Breast epithelium (tissue), 4 donors: ENCODE measurements at regions not wholly inside any gene's neighbourhood (a gene's known extent, or its start where the extent isn't known, plus 50 kb on each side); places are given as distances from the start of the nearest gene placed in this dataset.

Experiments used
- DNase-seq, 2 donors: peaks; one replicate each; pipeline ENCODE4 v3.0.0-alpha.2; 2019; ENCODE audit warnings: low spot score in 2 of 2
- H3K27ac ChIP-seq, 2 donors: fragments of 200-600 bp; sonication (generic) in 1 of 2; one replicate each; pipeline ENCODE4 v1.5.1; 2016 to 2019; ENCODE audit warnings: mild to moderate bottlenecking in 1 of 2
- H3K27me3 ChIP-seq, 2 donors: fragments of 200-600 bp; sonication (generic) in 1 of 2; one replicate each; pipeline versions ENCODE4 v1.5.1 to v1.6.0; 2017 to 2019; ENCODE audit warnings: control low read depth in 1 of 2, mild to moderate bottlenecking in 1 of 2
- H3K36me3 ChIP-seq: fragments of 200-600 bp; one replicate; pipeline ENCODE4 v1.5.1; 2019
- H3K4me1 ChIP-seq, 2 donors: fragments of 200-600 bp; sonication (generic); one replicate each; pipeline ENCODE4 v1.5.1; 2016 to 2019; ENCODE audit warnings: control low read depth in 1 of 2
- H3K4me3 ChIP-seq, 3 donors: fragments of 200-600 bp; sonication (generic); 1 replicate in 2 of 3; 2 replicates in 1 of 3; pipeline ENCODE4 v1.5.1; 2016 to 2019; ENCODE audit warnings: mild to moderate bottlenecking in 3 of 3, moderate library complexity in 2 of 3
- H3K9me3 ChIP-seq, 2 donors: fragments of 200-600 bp; sonication (generic) in 1 of 2; one replicate each; pipeline ENCODE4 v1.5.1; 2016 to 2019; ENCODE audit warnings: control low read depth in 1 of 2
- POLR2A ChIP-seq: fragments of 450-650 bp; IDR thresholded peaks from one replicate; pipeline ENCODE4 v1.6.1; 2016; ENCODE audit warnings: antibody characterized with exemption, mild to moderate bottlenecking, moderate library complexity
- POLR2AphosphoS5 ChIP-seq, 3 donors: sonication (generic); formaldehyde crosslinking; IDR thresholded peaks; one replicate each; pipeline ENCODE4 v1.6.1; 2017; ENCODE audit warnings: antibody characterized with exemption in 3 of 3
- intact Hi-C: fragments of 100-400 bp; cut with DNase I; formaldehyde crosslinking; loops from one replicate; pipeline ENCODE4 v1.15.1; 2023; ENCODE audit warnings: low total_unique reads
- TF ChIP-seq, protein P1 (sequence below), 3 donors: fragments of 450-650 bp; IDR thresholded peaks; one replicate each; pipeline ENCODE4 v1.5.1; 2016 to 2017; ENCODE audit warnings: antibody characterized with exemption in 3 of 3, mild to moderate bottlenecking in 3 of 3, moderate library complexity in 3 of 3

DNA sequence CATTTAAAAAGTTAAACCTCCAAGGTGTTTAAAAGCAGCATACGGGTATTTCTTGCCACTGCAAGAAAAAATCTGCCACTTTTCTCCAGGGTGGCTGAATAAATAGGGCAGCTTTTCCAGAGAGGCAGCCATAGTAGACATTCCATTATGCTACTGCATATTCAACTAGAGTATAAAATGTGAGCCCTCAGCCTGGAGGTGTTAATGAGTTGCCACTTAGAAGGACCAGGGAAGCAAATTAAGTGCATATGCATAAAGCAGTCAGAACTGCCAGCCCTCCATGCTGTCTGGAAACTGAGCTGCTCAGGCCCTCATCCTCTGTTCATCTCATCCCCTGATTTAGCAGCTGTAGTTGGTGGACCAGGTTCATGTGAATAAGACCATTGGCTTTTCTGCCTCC, 99.4 kb downstream of the DIRAS3 start:
- Histone ChIP-seq H3K9me3 (no peaks in the 10 kb centered on the region), H3K27ac (no peak overlapping the region), H3K27me3 (no peaks in the 10 kb centered on the region), H3K4me1 (no peaks in the 10 kb centered on the region), H3K36me3 (no peaks in the 10 kb centered on the region), H3K4me3 (no peak overlapping the region)
- no peak for DNase-seq
- intact Hi-C loops, result no loop called here
- no peak for TF ChIP-seq POLR2AphosphoS5 (IDR thresholded peaks at IDR 0.05)
- TF ChIP-seq, protein P1, sequence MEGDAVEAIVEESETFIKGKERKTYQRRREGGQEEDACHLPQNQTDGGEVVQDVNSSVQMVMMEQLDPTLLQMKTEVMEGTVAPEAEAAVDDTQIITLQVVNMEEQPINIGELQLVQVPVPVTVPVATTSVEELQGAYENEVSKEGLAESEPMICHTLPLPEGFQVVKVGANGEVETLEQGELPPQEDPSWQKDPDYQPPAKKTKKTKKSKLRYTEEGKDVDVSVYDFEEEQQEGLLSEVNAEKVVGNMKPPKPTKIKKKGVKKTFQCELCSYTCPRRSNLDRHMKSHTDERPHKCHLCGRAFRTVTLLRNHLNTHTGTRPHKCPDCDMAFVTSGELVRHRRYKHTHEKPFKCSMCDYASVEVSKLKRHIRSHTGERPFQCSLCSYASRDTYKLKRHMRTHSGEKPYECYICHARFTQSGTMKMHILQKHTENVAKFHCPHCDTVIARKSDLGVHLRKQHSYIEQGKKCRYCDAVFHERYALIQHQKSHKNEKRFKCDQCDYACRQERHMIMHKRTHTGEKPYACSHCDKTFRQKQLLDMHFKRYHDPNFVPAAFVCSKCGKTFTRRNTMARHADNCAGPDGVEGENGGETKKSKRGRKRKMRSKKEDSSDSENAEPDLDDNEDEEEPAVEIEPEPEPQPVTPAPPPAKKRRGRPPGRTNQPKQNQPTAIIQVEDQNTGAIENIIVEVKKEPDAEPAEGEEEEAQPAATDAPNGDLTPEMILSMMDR (IDR thresholded peaks at IDR 0.05), result no peak
- TF ChIP-seq POLR2A, result no peak

DNA sequence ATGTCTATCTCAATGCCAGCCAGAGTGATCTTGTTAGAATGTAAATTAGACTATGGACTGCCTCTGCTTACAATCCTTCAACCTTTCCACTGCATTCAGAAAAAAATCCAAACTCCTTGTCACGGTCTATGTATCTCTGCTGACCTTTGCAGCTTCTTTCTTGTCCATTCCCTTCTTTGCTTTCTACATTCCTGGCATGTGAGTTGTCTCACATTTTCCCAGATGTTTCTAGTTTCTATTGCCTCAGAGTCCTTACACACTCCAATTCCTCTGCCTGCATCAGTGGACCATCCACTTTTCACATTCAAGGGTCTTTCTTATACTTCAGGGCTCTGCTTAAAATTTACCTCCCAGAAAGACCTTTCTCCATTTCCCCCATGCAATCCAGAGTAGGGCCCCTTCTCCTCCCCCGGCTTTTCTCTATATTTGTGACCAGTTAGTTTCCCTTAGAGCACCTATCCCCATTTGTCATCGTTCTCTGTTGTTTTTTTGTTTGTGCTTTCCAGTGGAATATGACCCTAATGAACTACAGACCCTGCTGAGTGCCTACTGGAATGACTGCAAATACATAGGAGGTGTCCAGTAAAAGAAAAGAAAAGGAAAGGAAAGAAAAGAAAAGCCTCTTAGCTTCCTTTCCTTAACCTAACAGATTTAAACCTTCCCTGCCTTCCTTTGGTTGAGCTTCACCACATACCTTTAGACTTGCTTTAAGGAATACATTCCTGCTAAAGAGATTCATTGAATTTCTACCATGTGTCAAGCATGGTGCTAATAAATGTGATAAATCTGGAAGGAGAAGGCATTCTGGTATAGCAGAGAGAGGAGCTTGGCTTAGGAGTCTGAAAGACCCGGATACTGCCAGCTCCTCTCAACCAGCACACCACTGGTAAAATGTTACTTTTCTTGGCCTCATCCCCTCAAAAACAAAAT, 102.0 kb downstream of the DIRAS3 start:
- Histone ChIP-seq H3K36me3 (no peaks in the 10 kb centered on the region), H3K4me1 (no peaks in the 10 kb centered on the region), H3K27me3 (no peaks in the 10 kb centered on the region), H3K4me3 (no peak overlapping the region), H3K9me3 (no peaks in the 10 kb centered on the region), H3K27ac (no peak overlapping the region)
- intact Hi-C loops, result no loop called here
- DNase-seq, result no peak
- TF ChIP-seq POLR2AphosphoS5 (IDR thresholded peaks at IDR 0.05) (no peak), POLR2A (no peak)
- TF ChIP-seq, protein P1 (IDR thresholded peaks at IDR 0.05), result no peak

DNA sequence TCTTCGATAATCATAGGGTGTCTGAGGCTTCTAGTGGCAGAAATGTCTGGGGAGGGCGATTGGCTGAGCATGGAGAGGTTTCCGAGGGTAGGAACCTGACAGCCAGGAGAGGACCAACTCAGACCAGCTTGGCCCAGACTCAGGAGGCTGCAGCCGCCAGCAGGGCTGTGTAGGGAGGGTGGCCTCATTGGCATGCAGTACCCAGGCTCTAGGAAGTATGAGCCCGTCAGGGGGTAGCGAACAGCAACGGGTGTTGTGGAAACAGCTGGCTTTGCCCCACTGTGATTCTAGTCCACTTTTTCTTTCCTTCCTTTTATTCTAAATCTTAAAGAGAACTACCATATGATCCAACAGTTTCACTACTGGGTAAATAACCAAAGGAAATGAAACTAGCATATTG, 103.3 kb downstream of the DIRAS3 start:
- Histone ChIP-seq H3K4me1 (no peaks in the 10 kb centered on the region), H3K36me3 (no peaks in the 10 kb centered on the region), H3K27me3 (no peaks in the 10 kb centered on the region), H3K4me3 (no peak overlapping the region), H3K27ac (no peak overlapping the region), H3K9me3 (no peaks in the 10 kb centered on the region)
- DNase-seq, result no peak
- TF ChIP-seq POLR2A (no peak), POLR2AphosphoS5 (IDR thresholded peaks at IDR 0.05) (no peak)
- TF ChIP-seq, protein P1 (IDR thresholded peaks at IDR 0.05), result no peak
- intact Hi-C loops, result no loop called here

DNA sequence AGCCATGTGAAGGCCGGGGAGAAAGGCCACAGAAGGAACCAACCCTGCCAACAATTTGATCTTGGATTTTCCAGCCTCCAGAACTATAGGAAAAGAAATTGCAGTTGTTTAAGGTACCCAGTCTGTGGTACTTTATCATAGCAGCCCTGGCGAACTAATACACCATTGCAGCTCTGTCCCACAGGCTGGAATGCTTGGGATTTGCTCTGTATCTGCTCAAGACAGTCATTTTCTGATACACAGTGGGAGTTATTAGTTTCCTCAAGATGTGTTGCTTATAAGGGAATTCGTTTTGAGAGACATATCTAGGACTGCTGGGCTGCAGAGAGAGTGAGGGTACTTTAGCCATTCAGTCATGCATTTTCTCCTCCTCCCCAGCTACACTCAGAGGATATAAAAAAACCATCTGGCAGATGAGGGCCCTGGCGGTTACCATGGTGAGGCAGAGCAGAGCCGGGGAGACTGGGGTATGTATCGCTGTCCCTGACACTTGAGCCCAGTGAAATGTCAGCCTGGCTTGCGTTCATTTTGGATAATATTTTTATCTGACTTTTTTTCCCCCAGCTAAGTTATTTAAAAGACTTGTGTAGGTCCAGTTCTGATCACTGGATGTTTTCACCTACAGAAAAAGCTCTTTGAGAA, 104.6 kb downstream of the DIRAS3 start:
- no peak for DNase-seq
- Histone ChIP-seq H3K27ac (no peak overlapping the region), H3K9me3 (no peaks in the 10 kb centered on the region), H3K36me3 (no peaks in the 10 kb centered on the region), H3K27me3 (no peaks in the 10 kb centered on the region), H3K4me1 (no peaks in the 10 kb centered on the region), H3K4me3 (no peak overlapping the region)
- intact Hi-C loops, result no loop called here
- TF ChIP-seq POLR2AphosphoS5 (IDR thresholded peaks at IDR 0.05) (no peak), POLR2A (no peak)
- TF ChIP-seq, protein P1 (IDR thresholded peaks at IDR 0.05), result no peak

DNA sequence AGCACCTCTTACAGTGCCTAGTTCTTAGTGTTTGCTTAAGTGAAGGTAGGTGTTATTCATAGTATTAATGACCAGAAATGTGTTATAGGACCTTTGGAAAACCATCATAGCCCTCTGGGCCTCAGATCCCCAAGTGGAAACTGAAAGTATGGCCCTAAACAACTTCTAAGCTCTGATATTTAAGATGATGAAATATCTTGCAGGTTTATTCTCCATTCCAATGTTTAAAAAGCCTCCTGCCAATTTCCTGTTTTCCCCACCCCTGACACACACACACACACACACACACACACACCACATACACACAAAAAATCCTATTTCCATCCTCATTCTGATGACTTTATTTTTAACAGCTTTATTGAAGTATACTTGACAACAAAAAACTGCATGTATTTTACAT, 108.2 kb downstream of the DIRAS3 start:
- H3K4me3 ChIP-seq, result no peak overlapping the region
- H3K27me3 ChIP-seq, result no peaks in the 10 kb centered on the region
- no peaks in the 10 kb centered on the region for H3K36me3 ChIP-seq
- no peaks in the 10 kb centered on the region for H3K9me3 ChIP-seq
- H3K4me1 ChIP-seq, result no peaks in the 10 kb centered on the region
- TF ChIP-seq, protein P1 (IDR thresholded peaks at IDR 0.05), result no peak
- no peak for TF ChIP-seq POLR2A
- no peak for TF ChIP-seq POLR2AphosphoS5 (IDR thresholded peaks at IDR 0.05)
- no peak for DNase-seq
- intact Hi-C loops, result no loop called here
- no peak overlapping the region for H3K27ac ChIP-seq
